Activated T-cell treated with anti-CD3 and anti-CD28 coated beads, Interleukin-2, amount 50 U/mL, for 4 hours (primary cell): ENCODE measurements at regions not wholly inside any gene's neighbourhood (a gene's known extent, or its start where the extent isn't known, plus 50 kb on each side); places are given as distances from the start of the nearest gene placed in this dataset.

Source experiments
- ATAC-seq, 2 donors: fragments of 200-7000 bp; cut with Tn5 transposase; one replicate each; pipeline ENCODE4 v1.10.0; 2021
- DNase-seq: peaks from one replicate; pipeline ENCODE4 v3.0.0-alpha.2; 2020
- H3K27me3 Mint-ChIP-seq: one replicate; pipeline ENCODE4 v1.8.0; 2021; ENCODE audit warnings: low read depth, mixed read lengths
- H3K36me3 Mint-ChIP-seq: one replicate; pipeline ENCODE4 v1.8.0; 2022; ENCODE audit warnings: mixed read lengths; ENCODE audit not compliant: insufficient read depth
- H3K4me1 Mint-ChIP-seq: one replicate; pipeline ENCODE4 v1.8.0; 2021; ENCODE audit warnings: low read depth, mixed read lengths
- H3K4me3 Mint-ChIP-seq: one replicate; pipeline ENCODE4 v1.8.0; 2021; ENCODE audit warnings: mild to moderate bottlenecking, moderate library complexity, mixed read lengths
- H3K9me3 Mint-ChIP-seq: one replicate; pipeline ENCODE4 v1.8.0; 2021; ENCODE audit warnings: mixed read lengths

DNA sequence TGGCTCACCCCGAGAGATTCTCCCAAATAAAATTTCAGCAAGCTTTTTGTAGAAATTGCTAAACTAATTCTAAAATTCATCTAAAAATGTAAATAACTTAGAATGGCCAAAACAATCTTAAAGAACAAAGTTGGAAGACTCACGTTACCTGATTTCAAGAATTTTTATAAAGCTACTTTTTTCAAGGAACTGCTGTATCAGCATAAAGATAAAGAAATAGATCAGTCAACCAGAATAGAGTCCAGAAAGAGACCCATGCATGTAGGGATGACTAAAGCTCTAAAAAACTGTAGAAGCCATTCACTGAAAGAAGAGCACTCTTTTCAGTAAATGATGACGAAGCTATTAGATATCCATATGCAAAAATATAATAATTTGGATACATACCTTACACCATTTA is 652.1 kb downstream of the TBC1D32 start:
- no peaks in the 10 kb centered on the region for H3K27me3 Mint-ChIP-seq
- no peak overlapping the region for H3K4me3 Mint-ChIP-seq
- no peaks in the 10 kb centered on the region for H3K9me3 Mint-ChIP-seq
- ATAC-seq (no peak), DNase-seq (no peak)
- H3K36me3 Mint-ChIP-seq: no peaks in the 10 kb centered on the region
- H3K4me1 Mint-ChIP-seq: no peaks in the 10 kb centered on the region

DNA sequence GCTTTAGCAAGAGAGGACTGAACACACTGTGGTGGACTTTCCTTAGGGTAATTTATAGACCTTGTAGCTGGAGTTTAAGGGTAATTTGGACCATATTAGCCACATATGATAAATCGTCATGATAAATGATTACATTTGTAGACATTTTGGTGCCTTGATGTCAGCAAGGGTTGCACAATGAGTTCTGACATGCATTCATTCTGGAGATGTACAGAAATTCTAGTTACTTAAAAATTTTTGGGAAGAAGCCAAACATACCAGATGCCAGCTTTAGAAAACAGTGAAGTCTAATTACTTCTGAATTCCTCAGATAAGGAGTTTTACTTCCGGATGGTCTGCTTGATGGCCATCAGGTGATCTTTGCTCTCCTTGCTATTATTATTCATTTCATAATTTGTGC is 653.1 kb downstream of the TBC1D32 start:
- H3K4me1 Mint-ChIP-seq: no peaks in the 10 kb centered on the region
- ATAC-seq (no peak), DNase-seq (no peak)
- H3K27me3 Mint-ChIP-seq: no peaks in the 10 kb centered on the region
- H3K9me3 Mint-ChIP-seq: no peaks in the 10 kb centered on the region
- no peaks in the 10 kb centered on the region for H3K36me3 Mint-ChIP-seq
- no peak overlapping the region for H3K4me3 Mint-ChIP-seq

DNA sequence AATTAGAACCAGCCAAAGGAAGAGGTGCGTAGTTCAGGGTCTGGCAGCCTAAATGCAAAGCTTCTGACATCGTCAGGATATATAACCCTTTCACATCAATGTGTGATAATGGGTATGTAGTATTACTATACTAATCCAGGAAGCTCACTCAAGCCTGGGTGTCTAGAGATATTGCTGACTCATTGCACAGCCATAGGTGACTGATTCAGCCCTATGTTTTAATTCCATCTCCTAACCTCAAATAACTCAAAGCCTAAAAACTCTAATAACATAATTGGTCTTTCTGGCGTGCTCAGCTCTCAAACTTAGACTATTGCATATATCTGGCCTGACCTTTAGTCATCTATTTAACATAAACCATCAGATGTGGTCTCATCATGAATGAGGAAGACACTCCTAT is 658.4 kb downstream of the TBC1D32 start:
- H3K9me3 Mint-ChIP-seq: no peaks in the 10 kb centered on the region
- H3K27me3 Mint-ChIP-seq: no peaks in the 10 kb centered on the region
- no peak overlapping the region for H3K4me3 Mint-ChIP-seq
- H3K4me1 Mint-ChIP-seq: no peaks in the 10 kb centered on the region
- no peak for DNase-seq
- H3K36me3 Mint-ChIP-seq: no peaks in the 10 kb centered on the region
- ATAC-seq: no peak

DNA sequence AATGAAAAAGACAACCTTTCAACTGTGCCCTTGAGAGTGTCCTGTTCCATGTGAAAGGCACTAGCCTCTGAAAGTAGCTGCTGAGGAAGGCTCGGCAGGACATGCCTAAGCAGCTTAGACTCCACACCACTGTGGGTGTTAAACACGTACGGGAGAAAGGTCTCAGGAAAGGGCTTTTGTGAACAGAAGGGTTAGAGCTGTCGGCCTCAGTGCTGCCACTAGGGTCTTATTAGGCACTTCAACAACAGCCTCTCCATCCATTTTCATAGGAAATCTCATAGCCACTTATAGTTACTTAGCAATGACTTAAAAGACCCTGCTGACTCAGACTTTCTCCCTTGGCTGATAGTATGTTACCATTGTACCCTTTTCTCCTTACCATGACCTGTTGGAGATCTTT is 662.8 kb downstream of the TBC1D32 start:
- Mint-ChIP-seq H3K36me3 (no peaks in the 10 kb centered on the region), H3K9me3 (peaks cover 14% of the 10 kb centered on the region), H3K4me3 (no peak overlapping the region), H3K27me3 (no peaks in the 10 kb centered on the region), H3K4me1 (no peaks in the 10 kb centered on the region)
- DNase-seq (no peak), ATAC-seq (no peak)

DNA sequence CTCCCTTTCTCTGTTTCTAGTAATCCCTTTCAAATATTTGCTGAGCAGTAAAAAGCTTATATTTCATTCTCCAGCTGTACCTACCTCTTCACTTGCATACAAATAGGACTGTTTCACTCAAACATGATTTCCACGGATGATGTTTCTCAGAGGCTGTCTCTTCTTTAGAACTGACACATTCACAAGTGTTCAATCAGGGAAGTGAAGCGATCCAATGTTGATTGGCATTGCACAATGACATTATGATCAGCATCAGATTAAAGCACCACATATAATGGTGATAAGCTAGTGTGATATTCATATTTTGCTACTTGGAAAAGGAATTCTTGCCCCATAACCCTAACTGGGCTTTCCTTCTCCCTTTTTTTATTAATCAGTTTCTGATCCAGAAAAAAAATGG is 681.8 kb downstream of the TBC1D32 start:
- Mint-ChIP-seq H3K36me3 (no peaks in the 10 kb centered on the region), H3K4me1 (no peaks in the 10 kb centered on the region), H3K27me3 (no peaks in the 10 kb centered on the region), H3K4me3 (no peak overlapping the region), H3K9me3 (peaks cover 2% of the 10 kb centered on the region)
- ATAC-seq: no peak
- no peak for DNase-seq

DNA sequence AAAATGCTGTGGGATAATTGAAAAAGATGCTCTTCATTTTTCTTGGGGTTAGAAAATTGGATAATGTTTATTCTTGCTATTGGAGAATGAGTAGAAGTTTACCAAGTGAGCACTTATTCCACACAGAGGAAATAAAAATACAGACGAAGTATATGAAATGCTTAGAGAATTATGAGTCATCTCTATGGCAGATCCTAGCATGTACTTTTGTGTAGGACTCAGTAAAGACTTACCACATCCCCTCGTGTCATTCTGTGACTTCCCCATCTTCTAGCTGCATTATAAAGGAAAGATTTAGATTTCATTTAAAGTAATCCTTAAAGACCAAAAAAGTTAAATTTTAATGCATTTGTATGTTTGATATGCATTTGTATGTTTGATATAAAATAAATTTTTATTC is 685.6 kb downstream of the TBC1D32 start:
- DNase-seq: no peak
- no peak for ATAC-seq
- H3K9me3 Mint-ChIP-seq: peaks cover 2% of the 10 kb centered on the region
- no peaks in the 10 kb centered on the region for H3K4me1 Mint-ChIP-seq
- no peaks in the 10 kb centered on the region for H3K36me3 Mint-ChIP-seq
- H3K27me3 Mint-ChIP-seq: no peaks in the 10 kb centered on the region
- H3K4me3 Mint-ChIP-seq: no peak overlapping the region

DNA sequence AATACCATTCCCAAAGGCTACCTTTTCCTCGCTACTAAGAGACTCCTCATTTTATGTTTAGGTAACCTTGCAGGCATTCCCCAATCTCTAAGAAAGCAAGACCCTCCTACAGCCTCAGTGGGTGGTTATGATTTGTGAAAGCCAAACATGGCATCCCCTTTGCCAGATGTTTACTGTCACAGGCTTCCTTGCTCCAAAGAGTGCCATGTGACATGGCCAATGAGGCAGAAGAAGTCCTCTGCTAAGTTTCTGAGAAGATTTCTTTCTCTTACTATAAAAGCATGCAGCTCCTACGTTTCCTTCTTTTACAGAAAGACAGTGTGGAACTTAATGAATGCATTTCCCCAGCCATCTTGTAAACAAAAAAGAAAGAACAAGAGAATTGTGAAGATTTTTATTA is 688.2 kb downstream of the TBC1D32 start:
- DNase-seq: no peak
- H3K27me3 Mint-ChIP-seq: no peaks in the 10 kb centered on the region
- no peaks in the 10 kb centered on the region for H3K4me1 Mint-ChIP-seq
- H3K36me3 Mint-ChIP-seq: no peaks in the 10 kb centered on the region
- ATAC-seq: no peak
- no peaks in the 10 kb centered on the region for H3K9me3 Mint-ChIP-seq
- no peak overlapping the region for H3K4me3 Mint-ChIP-seq

DNA sequence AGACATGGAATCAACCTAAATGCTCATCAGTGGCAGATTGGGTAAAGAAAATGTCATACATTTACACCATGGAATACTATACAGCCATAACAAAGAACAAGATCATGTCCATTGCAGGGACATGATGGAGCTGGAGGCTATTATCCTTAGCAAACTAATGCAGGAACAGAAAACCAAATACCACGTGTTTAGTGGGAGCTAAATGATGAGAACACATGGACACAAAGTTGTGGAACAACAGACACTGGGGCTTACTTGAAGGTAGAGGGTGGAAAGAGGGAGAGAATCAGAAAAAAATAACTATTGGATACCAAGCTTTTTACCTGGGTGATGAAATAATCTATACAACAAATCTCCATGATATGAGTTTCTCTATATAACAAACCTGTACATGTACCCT is 701.3 kb downstream of the TBC1D32 start:
- ATAC-seq (no peak), DNase-seq (no peak)
- Mint-ChIP-seq H3K9me3 (peaks cover 9% of the 10 kb centered on the region), H3K27me3 (no peaks in the 10 kb centered on the region), H3K36me3 (no peaks in the 10 kb centered on the region), H3K4me1 (no peaks in the 10 kb centered on the region), H3K4me3 (no peak overlapping the region)

DNA sequence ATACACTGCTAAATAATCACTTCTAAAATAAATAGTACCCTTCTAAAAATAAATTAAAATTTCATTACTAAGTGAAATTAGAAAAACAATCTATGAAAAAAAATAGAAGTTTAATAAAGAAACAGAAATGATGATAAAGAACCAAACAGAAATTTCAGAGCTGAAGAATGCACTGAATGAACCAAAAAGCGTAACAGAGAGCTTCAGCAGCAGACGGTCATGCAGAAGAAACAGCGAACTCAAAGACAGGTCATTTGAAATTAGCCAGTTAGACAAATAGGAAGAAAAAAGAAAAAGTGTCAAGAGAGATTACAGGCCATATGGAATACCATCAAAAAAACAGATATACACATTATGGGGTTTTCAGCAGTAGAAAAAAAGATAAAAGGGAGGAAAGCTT is 706.7 kb downstream of the TBC1D32 start:
- H3K4me1 Mint-ChIP-seq: no peaks in the 10 kb centered on the region
- no peaks in the 10 kb centered on the region for H3K27me3 Mint-ChIP-seq
- no peak for DNase-seq
- H3K4me3 Mint-ChIP-seq: no peak overlapping the region
- no peak for ATAC-seq
- no peaks in the 10 kb centered on the region for H3K36me3 Mint-ChIP-seq
- H3K9me3 Mint-ChIP-seq: peaks cover 11% of the 10 kb centered on the region

DNA sequence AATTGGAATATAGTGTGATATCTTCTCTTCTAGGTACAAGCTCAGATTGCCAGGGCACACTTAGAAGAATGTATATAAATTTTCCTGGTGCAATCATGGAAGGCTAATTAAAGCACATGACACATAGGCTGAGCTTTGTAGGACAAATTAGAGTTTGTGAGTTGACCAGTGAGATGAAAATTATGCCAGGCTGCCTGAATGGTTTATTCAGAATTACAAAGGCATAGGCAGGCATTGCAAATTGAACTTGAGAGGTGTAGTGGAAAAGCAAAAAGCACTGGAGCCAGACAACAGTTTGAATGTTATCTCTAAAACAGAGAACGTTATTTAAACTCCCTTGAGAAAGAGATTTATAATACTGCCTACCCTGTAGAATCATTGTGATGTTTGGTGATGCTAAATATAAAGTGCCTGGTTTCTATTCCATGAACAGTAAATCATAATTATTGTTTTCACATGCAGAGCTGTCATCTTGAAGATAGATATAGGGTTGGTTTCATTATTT is 712.1 kb downstream of the TBC1D32 start:
- H3K4me3 Mint-ChIP-seq: no peak overlapping the region
- no peak for ATAC-seq

DNA sequence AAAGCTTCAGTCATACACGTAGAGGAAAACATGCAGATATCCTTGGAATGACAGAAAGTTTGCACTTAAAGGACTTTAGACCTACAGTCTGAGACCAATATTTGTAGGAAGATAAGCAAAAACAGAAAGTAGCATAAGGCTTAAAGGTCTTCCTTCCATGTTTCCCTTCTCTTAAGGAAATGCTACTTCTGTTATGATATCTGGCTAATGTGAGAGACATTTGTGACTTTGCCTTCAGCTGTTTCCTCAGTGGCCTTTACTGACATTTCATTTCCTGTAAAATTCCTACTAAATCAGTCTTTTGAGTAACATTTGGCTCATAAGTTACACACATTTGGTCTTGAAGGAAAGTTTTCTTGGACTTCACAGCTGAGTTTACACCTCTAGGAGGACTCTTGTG is 713.4 kb downstream of the TBC1D32 start:
- DNase-seq (no peak), ATAC-seq (no peak)
- Mint-ChIP-seq H3K4me1 (no peaks in the 10 kb centered on the region), H3K9me3 (no peaks in the 10 kb centered on the region), H3K36me3 (no peaks in the 10 kb centered on the region), H3K27me3 (no peaks in the 10 kb centered on the region), H3K4me3 (no peak overlapping the region)

More for the DNA sequence above, 712.1 kb downstream of the TBC1D32 start:
- Mint-ChIP-seq H3K9me3 (no peaks in the 10 kb centered on the region), H3K27me3 (no peaks in the 10 kb centered on the region), H3K36me3 (no peaks in the 10 kb centered on the region), H3K4me1 (no peaks in the 10 kb centered on the region)
- DNase-seq: no peak

DNA sequence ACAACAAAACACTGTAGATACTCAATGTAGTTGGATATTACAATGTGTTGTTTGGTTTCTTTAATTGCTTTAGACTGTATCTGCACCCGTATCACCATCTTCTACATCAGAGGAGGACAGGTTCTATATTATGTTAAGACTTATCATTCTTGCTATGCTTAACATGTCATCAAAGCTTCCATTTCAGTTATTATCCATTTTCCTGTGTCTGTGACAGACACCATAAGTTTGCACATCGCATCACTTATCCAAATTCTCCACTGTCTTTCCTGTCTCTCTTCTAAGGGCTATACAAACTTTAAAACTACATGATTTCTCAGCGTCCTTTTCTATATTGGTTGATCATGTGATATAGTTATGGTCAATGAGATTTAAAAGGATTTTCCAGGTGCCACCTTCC is 719.0 kb downstream of the TBC1D32 start:
- no peak for DNase-seq
- ATAC-seq: no peak
- Mint-ChIP-seq H3K4me1 (no peaks in the 10 kb centered on the region), H3K36me3 (no peaks in the 10 kb centered on the region), H3K4me3 (no peak overlapping the region), H3K9me3 (no peaks in the 10 kb centered on the region), H3K27me3 (no peaks in the 10 kb centered on the region)

DNA sequence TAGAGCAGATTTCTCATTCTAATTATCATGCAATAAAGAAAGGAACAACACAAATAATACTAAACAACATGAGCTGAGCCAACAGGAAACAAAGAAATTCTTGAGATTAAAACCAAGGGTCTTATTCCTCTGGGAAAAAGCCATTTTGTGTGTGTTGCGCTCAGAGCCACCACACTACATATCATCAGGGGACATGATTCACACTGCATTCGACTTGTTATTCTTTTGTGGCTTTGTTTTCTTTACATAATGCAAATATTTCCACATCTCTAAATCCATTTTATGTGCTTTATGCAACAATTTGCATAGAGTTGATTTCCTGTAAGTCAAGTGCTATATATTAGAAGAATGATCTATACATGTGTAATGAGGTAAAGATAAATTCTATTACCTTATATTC is 719.6 kb downstream of the TBC1D32 start:
- Mint-ChIP-seq H3K4me3 (no peak overlapping the region), H3K4me1 (no peaks in the 10 kb centered on the region), H3K27me3 (no peaks in the 10 kb centered on the region), H3K9me3 (no peaks in the 10 kb centered on the region), H3K36me3 (no peaks in the 10 kb centered on the region)
- DNase-seq (no peak), ATAC-seq (no peak)

DNA sequence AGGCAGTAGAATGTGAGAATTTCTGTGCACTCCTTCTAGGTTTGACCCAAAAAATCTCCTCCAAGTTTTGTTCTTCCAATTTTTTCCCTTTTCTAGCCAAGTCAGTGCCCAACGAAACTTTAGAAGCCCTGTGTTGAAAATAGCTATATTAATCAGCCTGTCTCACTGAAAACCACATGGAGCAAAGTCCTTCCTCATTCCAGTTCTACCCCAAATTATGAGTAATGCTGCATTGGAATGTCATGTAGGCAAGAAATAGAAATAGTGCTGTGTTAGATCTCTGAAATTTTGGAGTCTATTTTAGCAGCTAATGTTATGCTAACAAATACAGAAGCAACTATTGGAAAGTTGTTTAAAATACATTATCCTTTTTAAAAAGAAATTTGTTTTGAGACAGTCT is 725.5 kb downstream of the TBC1D32 start:
- no peaks in the 10 kb centered on the region for H3K4me1 Mint-ChIP-seq
- no peak for DNase-seq
- H3K36me3 Mint-ChIP-seq: no peaks in the 10 kb centered on the region
- H3K27me3 Mint-ChIP-seq: no peaks in the 10 kb centered on the region
- H3K4me3 Mint-ChIP-seq: no peak overlapping the region
- no peaks in the 10 kb centered on the region for H3K9me3 Mint-ChIP-seq
- no peak for ATAC-seq

DNA sequence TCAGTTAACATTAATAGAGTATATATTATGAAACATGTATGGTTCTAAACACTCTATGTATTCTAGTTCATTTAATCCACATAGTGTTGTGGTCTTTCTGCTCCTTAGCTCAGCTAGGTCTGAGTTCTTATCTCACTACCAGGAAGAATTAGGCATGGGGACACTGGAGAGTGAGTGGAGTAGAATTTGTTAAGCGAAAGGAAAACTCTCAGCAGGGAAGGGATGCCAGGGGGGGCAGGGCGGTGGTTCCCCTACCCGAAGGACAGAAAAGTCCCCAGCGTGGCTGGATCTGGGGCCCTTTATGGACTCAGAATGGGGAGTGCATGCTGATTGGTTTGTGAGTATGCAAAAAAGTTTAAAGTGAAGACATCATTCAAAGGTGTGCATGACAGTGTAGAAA is 727.5 kb downstream of the TBC1D32 start:
- no peaks in the 10 kb centered on the region for H3K27me3 Mint-ChIP-seq
- no peaks in the 10 kb centered on the region for H3K9me3 Mint-ChIP-seq
- no peaks in the 10 kb centered on the region for H3K4me1 Mint-ChIP-seq
- no peaks in the 10 kb centered on the region for H3K36me3 Mint-ChIP-seq
- no peak for ATAC-seq
- no peak for DNase-seq
- H3K4me3 Mint-ChIP-seq: no peak overlapping the region

DNA sequence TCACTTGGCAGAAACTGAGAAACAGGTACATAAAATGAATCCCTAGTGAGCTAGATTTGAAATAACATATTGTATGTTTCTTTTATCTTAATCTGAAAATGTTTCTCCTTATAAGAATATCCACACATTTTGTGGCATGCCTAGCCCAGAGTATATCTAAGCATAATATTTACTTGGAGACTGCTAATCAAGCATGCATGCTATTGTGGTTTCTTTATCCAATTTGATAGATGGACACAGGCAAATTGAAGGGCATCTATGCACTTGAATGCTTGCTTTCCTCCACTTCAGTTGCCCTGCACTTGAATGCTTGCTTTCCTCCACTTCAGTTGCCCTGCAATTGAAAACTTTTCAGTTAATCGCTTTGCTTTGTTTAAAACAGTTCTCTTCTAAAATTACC is 729.8 kb downstream of the TBC1D32 start:
- ATAC-seq: no peak
- H3K4me3 Mint-ChIP-seq: no peak overlapping the region

More for the DNA sequence above, 729.8 kb downstream of the TBC1D32 start:
- Mint-ChIP-seq H3K9me3 (no peaks in the 10 kb centered on the region), H3K36me3 (no peaks in the 10 kb centered on the region), H3K27me3 (no peaks in the 10 kb centered on the region), H3K4me1 (no peaks in the 10 kb centered on the region)
- DNase-seq: no peak
